ENCODE measurements at regions not wholly inside any gene's neighbourhood (a gene's known extent, or its start where the extent isn't known, plus 50 kb on each side); places are given as distances from the start of the nearest gene placed in this dataset.

DNA sequence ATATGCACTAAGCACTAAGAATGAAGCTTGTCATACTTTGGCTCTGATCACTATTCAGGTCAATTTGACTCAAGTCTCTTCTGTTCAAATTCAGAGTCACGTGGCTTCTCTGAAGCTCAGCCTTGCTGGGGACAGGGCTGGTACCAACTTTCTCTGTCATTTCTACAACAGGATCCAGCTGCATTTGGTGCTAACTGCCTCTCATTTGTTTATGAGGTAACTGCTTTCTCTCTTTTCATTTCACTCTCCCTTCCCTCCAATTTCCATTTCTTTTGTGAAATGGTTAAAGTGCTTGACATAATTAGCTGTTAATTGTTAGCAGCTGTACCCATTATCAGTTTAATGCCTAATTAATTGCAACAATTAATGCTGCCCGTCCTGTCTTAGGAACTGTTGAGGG lies 259.7 kb upstream of the PLET1 start:
- Histone ChIP-seq H3K4me2 (ENCODE audit: insufficient read depth, low read length) (no peak overlapping the region), H3K79me2 (ENCODE audit: control insufficient read depth, insufficient read depth, low read length) (no peaks in the 10 kb centered on the region), H3K36me3 (ENCODE audit: control insufficient read depth in 2 of 2, extremely low read depth in 1 of 2, insufficient read depth in 2 of 2, low read length in 2 of 2) (no peaks in the 10 kb centered on the region), H3K9ac (replicated peaks; ENCODE audit: extremely low read depth, insufficient read depth, low read length) (no peak overlapping the region), H3K9me1 (replicated peaks; ENCODE audit: control insufficient read depth, extremely low read depth, insufficient read depth, low read length) (no peaks in the 10 kb centered on the region), H3K4me3 (replicated peaks in 1 of 3; ENCODE audit: insufficient read depth in 1 of 3, low read depth in 1 of 3, low read length in 3 of 3) (no peak overlapping the region), H2AFZ (ENCODE audit: low read depth, low read length) (no peak overlapping the region), H4K20me1 (replicated peaks; ENCODE audit: control insufficient read depth, extremely low read depth, insufficient read depth, low read length) (no peaks in the 10 kb centered on the region), H3K9me3 (replicated peaks; ENCODE audit: control insufficient read depth, insufficient read depth, low read length) (no peaks in the 10 kb centered on the region), H3K4me1 (ENCODE audit: control insufficient read depth, extremely low read depth, insufficient read depth, low read length) (no peaks in the 10 kb centered on the region), H3K27ac (ENCODE audit: insufficient read depth, low read depth, low read length) (no peak overlapping the region), H3K27me3 (ENCODE audit: control insufficient read depth in 2 of 2, insufficient read depth in 2 of 2, low read length in 2 of 2) (no peaks in the 10 kb centered on the region)
- dilution Hi-C loops (cut with MboI; ENCODE audit: extremely low pct_ligation_motif_present, low sequenced_read_pairs) (no loop called here), intact Hi-C loops (cut with micrococcal nuclease) (no loop called here)
- ChIA-PET CTCF (interaction anchor here (1.1 to 1.2 kb wide), 2 partner anchors 8 to 769 kb away, joined by 3 read pairs; no protein-coding TSS in a partner anchor), POLR2A (no interaction called here)
- no TSS peak for BruUV-seq (replicated peaks)
- DNase-seq (ENCODE audit: low read depth, low spot score), result no peak
- TF ChIP-seq POLR2AphosphoS5 (IDR thresholded peaks at IDR 0.05; ENCODE audit: insufficient read depth, low read depth, low read length) (no peak), JUN (IDR thresholded peaks at IDR 0.05; ENCODE audit: borderline replicate concordance, insufficient read depth, insufficient read length, low read depth) (no peak), FOS (IDR thresholded peaks at IDR 0.05; ENCODE audit: borderline replicate concordance, insufficient read depth, low read length) (no peak), MYC (IDR thresholded peaks at IDR 0.05; ENCODE audit: low read depth, low read length) (no peak), GATA2 (IDR thresholded peaks at IDR 0.05; ENCODE audit: insufficient read depth, insufficient read length, low read depth, low read length) (no peak), EZH2 (IDR thresholded peaks at IDR 0.05; ENCODE audit: borderline replicate concordance, low read depth, low read length, severe bottlenecking) (no peak), POLR2A (IDR thresholded peaks at IDR 0.05; ENCODE audit: low read depth, low read length) (no peak)
- TF ChIP-seq, protein P1, sequence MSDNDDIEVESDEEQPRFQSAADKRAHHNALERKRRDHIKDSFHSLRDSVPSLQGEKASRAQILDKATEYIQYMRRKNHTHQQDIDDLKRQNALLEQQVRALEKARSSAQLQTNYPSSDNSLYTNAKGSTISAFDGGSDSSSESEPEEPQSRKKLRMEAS (IDR thresholded peaks at IDR 0.05; ENCODE audit: insufficient read depth, insufficient read length), result no peak
- TF ChIP-seq, protein P2, sequence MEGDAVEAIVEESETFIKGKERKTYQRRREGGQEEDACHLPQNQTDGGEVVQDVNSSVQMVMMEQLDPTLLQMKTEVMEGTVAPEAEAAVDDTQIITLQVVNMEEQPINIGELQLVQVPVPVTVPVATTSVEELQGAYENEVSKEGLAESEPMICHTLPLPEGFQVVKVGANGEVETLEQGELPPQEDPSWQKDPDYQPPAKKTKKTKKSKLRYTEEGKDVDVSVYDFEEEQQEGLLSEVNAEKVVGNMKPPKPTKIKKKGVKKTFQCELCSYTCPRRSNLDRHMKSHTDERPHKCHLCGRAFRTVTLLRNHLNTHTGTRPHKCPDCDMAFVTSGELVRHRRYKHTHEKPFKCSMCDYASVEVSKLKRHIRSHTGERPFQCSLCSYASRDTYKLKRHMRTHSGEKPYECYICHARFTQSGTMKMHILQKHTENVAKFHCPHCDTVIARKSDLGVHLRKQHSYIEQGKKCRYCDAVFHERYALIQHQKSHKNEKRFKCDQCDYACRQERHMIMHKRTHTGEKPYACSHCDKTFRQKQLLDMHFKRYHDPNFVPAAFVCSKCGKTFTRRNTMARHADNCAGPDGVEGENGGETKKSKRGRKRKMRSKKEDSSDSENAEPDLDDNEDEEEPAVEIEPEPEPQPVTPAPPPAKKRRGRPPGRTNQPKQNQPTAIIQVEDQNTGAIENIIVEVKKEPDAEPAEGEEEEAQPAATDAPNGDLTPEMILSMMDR (IDR thresholded peaks at IDR 0.05; ENCODE audit: extremely low read depth in 1 of 2, insufficient read depth in 1 of 2, low read depth in 1 of 2, low read length in 2 of 2), result no peak
- FAIRE-seq, result no peak
